Muscle of leg (tissue), 3 donors: ENCODE measurements at regions not wholly inside any gene's neighbourhood (a gene's known extent, or its start where the extent isn't known, plus 50 kb on each side); places are given as distances from the start of the nearest gene placed in this dataset.
A peak's percentile ranks its signal among the peaks of the same experiment; 100 is the strongest.

Source experiments
- DNase-seq: peaks from one replicate; pipeline ENCODE4 v3.0.0; 2013
- H3K27ac ChIP-seq: one replicate; pipeline ENCODE4 v1.5.1; 2013; ENCODE audit warnings: mild to moderate bottlenecking, low read length, control low read depth
- H3K27me3 ChIP-seq: one replicate; pipeline ENCODE4 v1.6.1; 2013; ENCODE audit warnings: low read length; ENCODE audit not compliant: control insufficient read depth, insufficient read depth
- H3K36me3 ChIP-seq: one replicate; pipeline ENCODE4 v1.6.1; 2013; ENCODE audit warnings: low read length; ENCODE audit not compliant: control insufficient read depth, insufficient read depth
- H3K4me1 ChIP-seq: one replicate; pipeline ENCODE4 v1.6.1; 2013; ENCODE audit warnings: low read length; ENCODE audit not compliant: control insufficient read depth, insufficient read depth
- H3K4me3 ChIP-seq: one replicate; pipeline ENCODE4 v1.5.1; 2013; ENCODE audit warnings: low read length, control low read depth
- H3K9me3 ChIP-seq: replicated peaks from 2 replicates; pipeline ENCODE4 v1.6.1; 2013; ENCODE audit warnings: low read depth, low read length; ENCODE audit not compliant: control insufficient read depth
- WGBS: methylation state at CpG from one replicate; pipeline ENCODE4 v1.1.5; 2013; ENCODE audit warnings: missing lambda C conversion rate; ENCODE audit not compliant: insufficient coverage; 5-methylcytosine and 5-hydroxymethylcytosine counted together

GRCh38 chr22:34045311-34045710 is 125.0 kb upstream of the LARGE1 start:
- no peak for DNase-seq
- Histone ChIP-seq H3K27me3 (no peaks in the 10 kb centered on the region), H3K36me3 (no peaks in the 10 kb centered on the region), H3K4me1 (no peaks in the 10 kb centered on the region), H3K9me3 (no peaks in the 10 kb centered on the region), H3K4me3 (no peak overlapping the region), H3K27ac (no peak overlapping the region)
- no CpG with 5 or more reads among the region's 4 CpGs for WGBS

DNA sequence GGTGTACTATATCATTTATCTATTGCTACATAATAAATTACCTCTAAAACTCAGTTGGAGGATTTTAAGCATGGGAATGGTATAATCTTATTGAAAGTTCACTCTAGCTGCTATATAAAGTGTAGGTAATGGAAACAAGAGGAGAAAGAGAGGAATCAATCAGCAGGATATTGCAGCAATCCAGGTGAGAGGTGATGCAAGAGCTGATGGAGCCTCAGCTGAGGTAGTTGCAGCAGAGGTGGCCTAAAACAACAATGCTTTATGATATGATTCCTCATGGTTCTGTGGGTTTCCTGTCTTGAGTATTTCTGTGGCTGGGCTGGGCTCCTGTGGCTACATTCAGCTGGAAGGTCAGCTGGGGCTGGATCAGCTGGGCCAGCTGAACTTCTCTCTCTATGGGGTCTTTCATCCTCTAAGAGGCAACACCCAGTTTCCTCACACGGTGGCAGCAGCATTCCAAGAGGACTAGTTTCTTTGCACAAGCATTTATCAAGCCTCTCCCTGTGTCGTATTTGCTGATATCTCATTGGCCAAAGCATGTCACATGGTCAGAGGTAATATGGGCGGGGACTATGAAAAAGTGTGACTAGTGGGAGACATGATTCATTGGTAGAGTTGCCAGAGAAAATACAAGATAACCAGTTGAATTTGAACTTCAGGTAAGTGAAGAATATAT is 135.4 kb upstream of the LARGE1 start:
- H3K4me3 ChIP-seq = no peak overlapping the region
- H3K4me1 ChIP-seq = no peaks in the 10 kb centered on the region
- H3K36me3 ChIP-seq = no peaks in the 10 kb centered on the region
- peaks cover 5% of the 10 kb centered on the region for H3K9me3 ChIP-seq
- no peaks in the 10 kb centered on the region for H3K27me3 ChIP-seq
- 50% methylated on average over 2 of the region's 3 CpGs for WGBS
- no peak overlapping the region for H3K27ac ChIP-seq
- no peak for DNase-seq

DNA sequence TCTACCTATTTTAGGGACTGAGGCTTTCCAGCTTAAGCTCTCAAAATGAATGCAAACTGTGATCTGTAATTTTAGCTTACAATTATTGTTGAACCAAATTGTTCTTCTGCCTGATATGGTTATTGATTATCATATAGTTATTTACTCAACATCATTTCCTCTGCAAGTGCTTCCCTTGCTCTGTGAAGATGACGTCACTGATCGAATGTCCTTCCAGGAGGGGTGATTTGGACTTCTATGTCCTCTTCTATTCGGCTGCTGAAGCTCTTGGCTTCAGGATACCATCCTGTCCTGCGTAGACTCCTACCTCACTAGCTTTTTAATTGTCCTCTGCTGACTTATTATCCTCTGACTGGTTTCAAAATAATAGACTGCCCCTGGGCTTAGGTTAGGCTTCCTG is 137.4 kb upstream of the LARGE1 start:
- DNase-seq = no peak
- Histone ChIP-seq H3K27me3 (no peaks in the 10 kb centered on the region), H3K4me3 (no peak overlapping the region), H3K27ac (no peak overlapping the region), H3K9me3 (peaks cover 5% of the 10 kb centered on the region), H3K36me3 (no peaks in the 10 kb centered on the region), H3K4me1 (no peaks in the 10 kb centered on the region)
- 87% methylated on average over 4 of the region's 4 CpGs for WGBS

DNA sequence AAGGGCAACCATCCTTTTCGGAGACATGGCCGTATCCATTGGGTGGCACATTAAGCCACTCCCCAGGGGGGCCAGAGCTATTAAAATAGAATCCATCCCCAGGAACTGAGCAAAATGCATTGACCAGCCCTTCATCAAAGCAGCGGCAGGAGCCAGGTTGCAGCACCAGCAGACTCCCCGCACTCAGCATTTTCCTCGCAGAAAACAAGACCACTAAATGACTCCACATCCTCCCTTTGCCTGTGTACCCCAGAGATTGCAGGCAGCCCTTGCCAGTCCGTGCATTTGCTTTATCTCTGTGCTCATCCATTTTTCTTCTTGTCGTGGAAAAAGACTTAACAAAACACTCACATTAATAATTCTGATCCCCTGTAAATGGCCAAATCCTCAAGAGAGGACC is 144.4 kb upstream of the LARGE1 start:
- no peak overlapping the region for H3K4me3 ChIP-seq
- H3K9me3 ChIP-seq = no peaks in the 10 kb centered on the region
- no peak for DNase-seq
- H3K27ac ChIP-seq = no peak overlapping the region
- WGBS = 63% methylated on average over 7 of the region's 7 CpGs
- H3K27me3 ChIP-seq = no peaks in the 10 kb centered on the region
- no peaks in the 10 kb centered on the region for H3K36me3 ChIP-seq
- H3K4me1 ChIP-seq = peaks cover 7% of the 10 kb centered on the region

GRCh38 chr22:34067031-34067430 is 146.8 kb upstream of the LARGE1 start:
- Histone ChIP-seq H3K36me3 (no peaks in the 10 kb centered on the region), H3K9me3 (no peaks in the 10 kb centered on the region), H3K27me3 (no peaks in the 10 kb centered on the region), H3K4me1 (peaks cover 7% of the 10 kb centered on the region), H3K4me3 (no peak overlapping the region), H3K27ac (no peak overlapping the region)
- 65% methylated on average over 6 of the region's 7 CpGs for WGBS
- peak; percentile 12 for DNase-seq

DNA sequence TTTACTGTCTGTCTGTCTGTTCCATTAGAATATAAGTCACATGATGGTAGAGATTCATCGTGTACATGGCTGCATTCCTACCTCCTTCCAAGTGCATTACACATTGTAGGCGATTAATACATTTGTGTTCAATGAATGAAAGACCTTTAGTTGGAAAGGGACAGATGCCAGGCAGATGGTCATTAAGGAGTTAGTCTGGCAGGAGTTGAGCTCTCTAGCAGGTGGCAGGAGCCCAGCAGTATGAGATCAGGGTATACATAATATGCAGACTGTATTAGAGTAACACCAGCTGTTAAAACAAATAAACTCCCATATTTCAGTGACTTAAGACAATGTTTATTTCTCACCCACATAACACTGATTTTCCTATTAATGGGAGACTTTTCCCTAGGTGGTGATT is 147.7 kb upstream of the LARGE1 start:
- no peaks in the 10 kb centered on the region for H3K36me3 ChIP-seq
- H3K4me3 ChIP-seq = no peak overlapping the region
- peak; percentile 35 for DNase-seq
- no peaks in the 10 kb centered on the region for H3K9me3 ChIP-seq
- H3K4me1 ChIP-seq = peaks cover 7% of the 10 kb centered on the region
- no CpG with 5 or more reads among the region's 2 CpGs for WGBS
- no peaks in the 10 kb centered on the region for H3K27me3 ChIP-seq
- peak overlapping the region; percentile 7 for H3K27ac ChIP-seq

DNA sequence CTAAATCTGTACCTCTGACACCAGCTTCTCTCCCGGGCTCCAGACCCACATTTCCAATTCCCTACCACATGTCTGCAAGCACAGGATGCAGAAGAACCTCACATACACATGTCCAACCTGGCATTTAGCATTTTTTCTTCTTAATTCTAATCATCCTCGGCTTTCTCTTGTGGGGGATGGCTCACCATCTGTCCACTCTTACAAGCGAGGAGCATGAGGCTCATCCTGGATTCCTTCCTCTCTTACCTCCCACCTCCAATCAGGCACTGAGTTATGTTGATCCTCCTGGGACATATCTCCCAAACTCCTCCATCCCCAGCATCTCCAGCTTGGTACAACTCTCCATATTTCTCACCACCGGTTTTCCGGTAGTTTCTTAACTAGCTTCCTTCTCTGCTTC is 149.8 kb upstream of the LARGE1 start:
- H3K27me3 ChIP-seq = no peaks in the 10 kb centered on the region
- no peak overlapping the region for H3K27ac ChIP-seq
- no peaks in the 10 kb centered on the region for H3K36me3 ChIP-seq
- 64% methylated on average over 4 of the region's 5 CpGs for WGBS
- H3K4me1 ChIP-seq = peaks cover 7% of the 10 kb centered on the region
- DNase-seq = no peak
- no peak overlapping the region for H3K4me3 ChIP-seq
- H3K9me3 ChIP-seq = no peaks in the 10 kb centered on the region

DNA sequence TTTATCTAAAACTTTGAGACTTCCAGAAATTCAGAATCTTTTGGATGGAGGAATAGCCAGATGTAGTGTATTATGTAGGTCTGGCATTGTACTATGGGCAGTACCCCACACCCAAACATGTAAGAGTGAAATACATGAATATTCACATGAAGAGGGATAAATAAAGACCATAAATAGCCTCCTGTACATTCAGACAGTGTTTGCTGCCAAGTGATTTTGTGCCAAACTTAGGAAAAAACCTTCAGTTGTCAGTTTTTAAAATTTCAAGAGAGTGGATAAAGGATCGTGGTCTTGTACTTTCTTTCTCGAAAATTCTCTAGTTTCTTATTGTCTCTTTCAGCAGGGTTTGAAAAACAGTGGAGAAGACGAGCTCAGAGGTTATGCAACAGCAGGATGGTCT is 150.3 kb upstream of the LARGE1 start:
- no peak for DNase-seq
- H3K27ac ChIP-seq = no peak overlapping the region
- 83% methylated on average over 1 of the region's 3 CpGs for WGBS
- H3K27me3 ChIP-seq = no peaks in the 10 kb centered on the region
- H3K4me3 ChIP-seq = no peak overlapping the region
- peaks cover 8% of the 10 kb centered on the region for H3K4me1 ChIP-seq
- H3K9me3 ChIP-seq = no peaks in the 10 kb centered on the region
- no peaks in the 10 kb centered on the region for H3K36me3 ChIP-seq

DNA sequence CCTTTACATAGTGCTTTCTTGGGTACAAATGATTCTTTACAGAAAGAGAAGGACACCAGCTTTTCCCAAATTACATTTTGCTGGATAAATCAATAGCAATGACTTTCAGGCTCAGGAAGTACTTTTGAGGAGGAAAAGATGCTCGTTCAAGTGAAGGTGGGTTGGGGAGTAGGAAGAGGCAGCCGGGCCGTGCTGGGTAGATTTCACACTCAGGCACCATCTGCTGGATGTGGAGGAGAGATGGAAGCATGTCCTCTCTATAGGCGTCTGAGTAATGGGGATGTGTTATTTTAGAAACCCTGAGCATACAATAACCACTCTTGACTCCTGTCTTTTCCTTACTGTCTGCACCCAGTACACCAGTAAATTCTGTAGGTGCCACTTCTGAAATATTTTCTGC is 152.3 kb upstream of the LARGE1 start:
- no peaks in the 10 kb centered on the region for H3K27me3 ChIP-seq
- no peaks in the 10 kb centered on the region for H3K9me3 ChIP-seq
- no peak for DNase-seq
- H3K4me1 ChIP-seq = peaks cover 11% of the 10 kb centered on the region
- H3K36me3 ChIP-seq = no peaks in the 10 kb centered on the region
- no peak overlapping the region for H3K4me3 ChIP-seq
- H3K27ac ChIP-seq = no peak overlapping the region
- WGBS = 43% methylated on average over 3 of the region's 4 CpGs

DNA sequence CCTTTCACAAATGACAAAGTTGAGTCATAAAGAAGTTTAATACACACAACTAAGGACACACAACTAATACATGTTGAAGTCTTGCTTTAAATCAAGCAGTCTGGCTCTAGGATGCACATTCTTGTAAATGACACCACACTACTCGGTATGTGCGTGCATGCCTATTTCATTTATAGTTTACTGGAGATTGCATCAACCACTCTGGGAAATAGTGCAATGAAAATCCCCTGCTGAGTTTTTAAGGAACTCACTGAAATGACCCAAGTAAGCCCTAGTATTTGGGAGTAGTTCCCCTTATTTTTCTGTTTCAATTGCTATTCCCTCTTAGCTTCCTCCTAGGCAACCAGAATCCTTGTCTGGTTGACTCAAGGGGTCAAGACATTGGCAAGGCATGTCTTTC is 160.2 kb upstream of the LARGE1 start:
- WGBS = no CpG with 5 or more reads among the region's 2 CpGs
- Histone ChIP-seq H3K4me3 (no peak overlapping the region), H3K9me3 (no peaks in the 10 kb centered on the region), H3K36me3 (no peaks in the 10 kb centered on the region), H3K27ac (no peak overlapping the region), H3K4me1 (peaks cover 10% of the 10 kb centered on the region), H3K27me3 (no peaks in the 10 kb centered on the region)
- DNase-seq = no peak

DNA sequence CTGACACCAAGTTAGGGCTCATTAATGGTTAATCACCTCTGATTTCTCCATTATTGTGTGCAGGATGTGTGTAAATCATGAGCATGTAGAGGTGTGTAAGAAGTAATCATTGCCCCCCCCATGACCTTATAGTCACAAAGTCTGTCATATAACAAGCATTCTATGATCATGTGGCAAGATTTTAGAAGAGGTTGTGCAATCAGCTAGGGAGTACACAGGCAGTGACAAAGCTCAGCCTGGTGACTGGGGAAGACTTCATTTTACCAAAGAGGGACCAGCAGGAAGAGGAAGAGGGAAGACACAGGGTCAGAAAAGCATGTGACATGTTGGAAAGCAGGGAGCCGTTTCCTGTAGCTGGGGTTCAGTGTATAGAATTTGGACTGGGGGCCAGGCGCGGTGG is 176.5 kb upstream of the LARGE1 start:
- H3K27ac ChIP-seq = no peak overlapping the region
- WGBS = 100% methylated on average over 3 of the region's 3 CpGs

More for the DNA sequence above, 176.5 kb upstream of the LARGE1 start:
- DNase-seq = no peak
- H3K27me3 ChIP-seq = no peaks in the 10 kb centered on the region
- no peaks in the 10 kb centered on the region for H3K4me1 ChIP-seq
- no peaks in the 10 kb centered on the region for H3K9me3 ChIP-seq
- no peaks in the 10 kb centered on the region for H3K36me3 ChIP-seq
- H3K4me3 ChIP-seq = no peak overlapping the region
